Urinary bladder (tissue), 3 donors: ENCODE measurements at regions not wholly inside any gene's neighbourhood (a gene's known extent, or its start where the extent isn't known, plus 50 kb on each side); places are given as distances from the start of the nearest gene placed in this dataset.

Experiments used
- DNase-seq: peaks from one replicate; pipeline ENCODE4 v3.0.0-alpha.2; 2015; ENCODE audit errors: extremely low spot score
- H3K27ac ChIP-seq: one replicate; pipeline ENCODE4 v1.5.1; 2013; ENCODE audit warnings: low read depth, mild to moderate bottlenecking, moderate library complexity
- H3K36me3 ChIP-seq: one replicate; pipeline ENCODE4 v1.6.1; 2013; ENCODE audit warnings: mild to moderate bottlenecking, moderate library complexity; ENCODE audit not compliant: insufficient read depth
- H3K4me1 ChIP-seq: one replicate; pipeline ENCODE4 v1.6.1; 2013; ENCODE audit warnings: mild to moderate bottlenecking, moderate library complexity; ENCODE audit not compliant: insufficient read depth
- H3K4me3 ChIP-seq: one replicate; pipeline ENCODE4 v1.5.1; 2013; ENCODE audit warnings: low read depth, low read length
- WGBS: extraction: QIAGEN DNeasy Blood & Tissue Kit; methylation state at CpG from one replicate; pipeline ENCODE4 v1.1.7; 2013; 5-methylcytosine and 5-hydroxymethylcytosine counted together
- donor health status: healthy with polysubstance abuse.
- donor health status: healthy.

DNA sequence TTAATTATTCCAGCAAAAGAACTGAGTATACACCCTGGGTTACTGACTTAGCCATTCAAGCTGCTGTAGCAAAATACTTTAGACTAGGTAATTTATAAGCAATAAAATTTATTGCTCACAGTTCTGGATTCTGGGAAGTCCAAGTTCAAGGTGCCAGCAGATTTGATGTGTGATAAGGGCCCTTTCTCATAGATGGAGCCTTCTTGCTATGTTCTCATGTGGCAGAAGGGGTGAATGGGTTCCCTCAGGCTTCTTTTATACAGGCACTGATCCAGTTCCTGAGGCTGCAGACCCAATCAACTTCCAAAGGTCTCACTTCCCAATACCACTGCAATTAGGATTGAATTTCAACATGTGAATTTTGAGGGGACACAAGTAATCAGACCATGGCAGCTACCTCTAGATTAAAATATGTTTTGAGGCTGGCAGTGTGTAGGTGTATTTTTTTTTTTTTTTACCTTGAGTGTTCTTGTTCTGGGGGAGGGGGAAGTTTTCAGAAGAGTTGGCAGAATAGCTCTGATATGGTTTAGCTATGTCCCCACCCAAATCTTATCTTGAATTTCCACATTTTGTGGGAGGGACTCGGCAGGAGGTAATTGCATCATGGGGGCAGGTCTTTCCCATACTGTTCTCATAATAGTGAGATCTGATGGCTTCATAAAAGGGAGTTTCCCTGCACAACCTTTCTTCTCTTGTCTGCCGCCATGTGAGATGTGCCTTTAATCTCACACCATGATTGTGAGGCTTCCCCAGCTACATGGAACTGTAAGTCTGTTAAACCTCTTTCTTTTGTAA lies 178.2 kb downstream of the RASSF9 start:
- 90% methylated on average over 2 of the region's 2 CpGs for WGBS
- no peak overlapping the region for H3K27ac ChIP-seq
- no peak for DNase-seq
- no peaks in the 10 kb centered on the region for H3K4me1 ChIP-seq
- no peaks in the 10 kb centered on the region for H3K36me3 ChIP-seq
- H3K4me3 ChIP-seq = no peak overlapping the region

DNA sequence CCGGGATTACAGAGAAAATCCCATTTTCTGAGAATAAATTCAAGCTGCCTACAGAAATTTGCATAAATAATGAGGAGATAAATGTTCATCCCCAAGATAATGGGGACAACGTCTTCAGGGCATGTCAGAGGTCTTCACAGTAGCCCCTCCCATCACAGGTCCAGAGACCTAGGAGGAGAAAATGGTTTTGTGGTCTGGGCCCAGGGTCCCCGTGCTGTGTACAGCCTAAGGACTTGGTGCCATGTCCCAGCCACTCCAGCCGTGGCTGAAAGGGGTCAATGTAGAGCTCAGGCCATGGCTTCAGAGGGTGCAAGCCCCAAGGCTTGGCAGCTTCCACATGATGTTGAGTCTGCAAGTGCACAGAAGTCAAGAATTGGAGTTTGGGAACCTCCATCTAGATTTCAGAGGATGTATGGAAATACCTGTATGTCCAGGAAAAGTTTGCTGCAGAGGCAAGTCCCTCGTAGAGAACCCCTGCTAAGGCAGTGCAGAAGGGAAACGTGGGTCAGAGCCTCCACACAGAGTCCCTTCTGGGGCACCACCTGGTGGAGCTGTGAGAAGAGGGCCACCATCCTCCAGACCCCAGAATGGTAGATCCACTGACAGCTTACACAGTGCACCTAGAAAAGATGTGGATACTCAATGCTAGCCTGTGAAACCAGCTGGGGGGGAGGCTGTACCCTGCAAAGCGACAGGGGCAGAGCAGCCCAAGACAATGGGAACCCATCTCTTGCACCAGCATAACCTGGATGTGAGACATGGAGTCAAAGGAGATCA lies 176.3 kb downstream of the RASSF9 start:
- Histone ChIP-seq H3K4me3 (no peak overlapping the region), H3K4me1 (no peaks in the 10 kb centered on the region), H3K27ac (no peak overlapping the region), H3K36me3 (no peaks in the 10 kb centered on the region)
- WGBS = 65% methylated on average over 7 of the region's 7 CpGs
- DNase-seq = no peak

DNA sequence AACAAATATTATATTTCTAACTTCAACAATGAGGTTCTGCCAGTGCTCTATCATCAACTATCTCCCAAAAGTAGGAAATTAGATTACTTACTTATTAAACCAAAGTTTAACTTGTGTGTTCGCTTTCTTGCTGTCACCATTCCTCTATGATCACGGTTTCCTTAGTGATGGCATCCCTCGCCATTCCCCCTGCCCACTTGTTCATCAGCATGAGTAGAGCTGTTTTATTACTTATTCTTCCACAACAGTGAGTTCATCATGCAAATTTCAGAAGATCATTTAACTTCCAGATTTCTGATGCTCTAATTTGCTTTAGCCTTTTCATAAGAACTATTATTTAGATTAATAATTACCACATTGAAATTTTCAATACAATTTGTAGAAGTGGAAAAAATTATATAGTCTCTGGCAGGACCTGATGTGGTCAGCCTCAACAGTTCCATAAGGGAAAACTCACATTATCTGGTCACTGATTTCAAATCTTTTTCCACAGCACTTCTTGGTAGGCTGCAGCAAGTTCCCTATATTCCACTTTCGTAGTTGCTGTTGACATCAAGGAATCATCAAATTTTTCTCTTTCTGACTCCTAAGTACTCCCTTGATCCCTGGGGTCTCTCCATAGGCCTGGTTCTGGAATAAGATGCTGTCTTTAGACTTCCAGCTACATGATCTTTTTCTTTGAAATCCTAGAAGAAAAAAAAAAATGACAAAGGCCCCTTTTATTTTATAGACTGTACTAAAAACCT lies 174.6 kb downstream of the RASSF9 start:
- DNase-seq = no peak
- Histone ChIP-seq H3K27ac (no peak overlapping the region), H3K36me3 (no peaks in the 10 kb centered on the region), H3K4me1 (no peaks in the 10 kb centered on the region), H3K4me3 (no peak overlapping the region)
- WGBS = 84% methylated on average over 4 of the region's 4 CpGs

DNA sequence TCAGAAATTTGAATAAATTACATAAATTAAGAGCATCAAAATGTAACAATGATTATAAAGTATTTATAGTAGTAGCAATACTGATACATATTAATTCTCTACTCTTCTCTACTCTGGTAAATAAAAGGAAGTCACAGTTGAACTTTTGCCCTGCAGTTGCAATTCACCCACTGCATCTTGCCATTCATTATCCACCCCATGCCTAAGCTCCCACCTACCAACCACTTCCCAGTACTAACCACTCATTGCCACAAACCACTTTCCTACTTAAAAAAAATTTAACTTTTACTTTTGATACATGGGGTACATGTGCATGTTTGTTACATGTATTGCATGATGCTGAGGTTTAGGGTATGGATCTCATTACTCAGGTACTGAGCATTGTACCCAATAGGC lies 174.0 kb downstream of the RASSF9 start:
- Histone ChIP-seq H3K4me1 (no peaks in the 10 kb centered on the region), H3K4me3 (no peak overlapping the region)
- no peak for DNase-seq

DNA sequence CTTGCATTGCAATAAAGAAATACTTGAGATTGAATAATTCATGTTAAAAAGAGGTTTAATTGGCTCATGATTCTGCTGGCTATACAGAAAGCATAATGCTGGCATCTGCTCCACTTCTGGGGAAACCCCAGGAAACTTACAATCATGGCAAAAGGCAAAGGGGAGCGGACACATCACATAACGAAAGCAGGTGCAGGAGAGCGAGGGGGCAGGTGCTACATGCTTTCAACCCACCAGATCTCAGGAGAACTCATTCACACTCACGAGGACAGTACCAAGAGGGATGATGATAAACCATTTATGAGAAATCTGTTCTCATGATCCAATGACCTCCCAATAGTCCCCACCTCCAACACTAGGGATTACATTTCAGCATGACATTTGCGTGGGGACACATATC lies 172.6 kb downstream of the RASSF9 start:
- H3K4me3 ChIP-seq = no peak overlapping the region
- H3K27ac ChIP-seq = no peak overlapping the region
- 81% methylated on average over 5 of the region's 5 CpGs for WGBS
- DNase-seq = no peak
- H3K4me1 ChIP-seq = no peaks in the 10 kb centered on the region
- H3K36me3 ChIP-seq = no peaks in the 10 kb centered on the region

More for the DNA sequence above, 174.0 kb downstream of the RASSF9 start:
- H3K27ac ChIP-seq = no peak overlapping the region
- H3K36me3 ChIP-seq = no peaks in the 10 kb centered on the region

DNA sequence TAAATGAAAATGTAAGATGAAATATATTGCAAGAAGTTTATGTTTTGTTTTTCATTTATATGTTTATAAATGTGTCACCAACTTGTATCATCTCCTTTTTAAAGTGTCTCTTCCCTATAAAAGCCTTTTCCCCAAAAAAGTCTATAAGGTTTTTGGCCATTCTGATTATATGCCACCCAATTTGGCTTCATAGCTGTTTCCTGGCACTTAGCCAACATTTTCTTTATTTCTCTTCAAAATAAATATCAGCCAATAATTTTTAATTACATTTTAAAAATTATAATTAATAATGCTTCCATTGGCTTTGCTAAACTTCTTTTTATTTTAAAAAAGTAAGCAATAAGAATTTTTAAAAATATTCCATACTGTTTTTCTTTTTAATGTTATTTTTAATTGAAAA lies 171.8 kb downstream of the RASSF9 start:
- no peak for DNase-seq
- Histone ChIP-seq H3K4me3 (no peak overlapping the region), H3K27ac (no peak overlapping the region), H3K4me1 (no peaks in the 10 kb centered on the region), H3K36me3 (no peaks in the 10 kb centered on the region)

DNA sequence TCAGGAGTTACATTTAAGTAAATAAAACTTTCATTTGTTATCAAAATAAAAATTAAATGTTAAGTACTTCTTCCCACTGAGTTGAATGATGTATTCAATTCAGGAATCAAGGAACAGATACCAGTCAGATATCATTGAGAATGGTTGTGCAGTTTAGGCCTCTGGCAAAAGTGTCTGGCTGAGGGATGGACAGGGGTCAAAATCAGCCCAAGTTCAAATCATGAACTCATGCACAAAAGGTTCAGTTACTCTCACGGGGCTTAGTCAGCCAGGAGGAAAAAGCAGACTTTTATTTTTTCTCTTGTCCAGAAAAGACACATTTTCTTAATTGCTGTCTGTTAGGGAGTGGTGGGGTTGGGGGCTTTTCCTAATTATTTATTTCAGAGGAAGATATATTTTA lies 166.3 kb downstream of the RASSF9 start:
- Histone ChIP-seq H3K4me1 (no peaks in the 10 kb centered on the region), H3K27ac (no peak overlapping the region), H3K36me3 (no peaks in the 10 kb centered on the region), H3K4me3 (no peak overlapping the region)
- 78% methylated on average over 1 of the region's 1 CpG for WGBS
- no peak for DNase-seq

DNA sequence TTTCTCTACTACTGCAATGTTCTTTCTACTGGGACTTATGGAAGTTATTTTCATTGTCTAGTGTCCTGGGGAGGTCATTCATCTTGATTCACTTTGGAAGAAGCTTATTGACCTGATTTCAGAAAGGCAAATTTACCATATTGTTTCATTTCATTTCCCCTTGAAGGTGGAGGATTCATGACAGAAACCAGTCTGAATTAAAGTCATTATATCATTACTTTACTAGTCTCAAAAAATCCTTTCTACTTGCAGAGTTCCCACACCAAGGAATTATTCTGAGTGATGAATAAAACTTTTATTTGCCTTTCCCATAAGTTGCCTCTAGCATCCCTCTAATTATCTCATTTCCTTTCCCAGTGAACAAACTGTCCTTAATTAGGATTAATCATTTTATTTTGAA lies 163.8 kb downstream of the RASSF9 start:
- Histone ChIP-seq H3K4me1 (no peaks in the 10 kb centered on the region), H3K4me3 (no peak overlapping the region), H3K36me3 (no peaks in the 10 kb centered on the region), H3K27ac (no peak overlapping the region)
- DNase-seq = no peak

DNA sequence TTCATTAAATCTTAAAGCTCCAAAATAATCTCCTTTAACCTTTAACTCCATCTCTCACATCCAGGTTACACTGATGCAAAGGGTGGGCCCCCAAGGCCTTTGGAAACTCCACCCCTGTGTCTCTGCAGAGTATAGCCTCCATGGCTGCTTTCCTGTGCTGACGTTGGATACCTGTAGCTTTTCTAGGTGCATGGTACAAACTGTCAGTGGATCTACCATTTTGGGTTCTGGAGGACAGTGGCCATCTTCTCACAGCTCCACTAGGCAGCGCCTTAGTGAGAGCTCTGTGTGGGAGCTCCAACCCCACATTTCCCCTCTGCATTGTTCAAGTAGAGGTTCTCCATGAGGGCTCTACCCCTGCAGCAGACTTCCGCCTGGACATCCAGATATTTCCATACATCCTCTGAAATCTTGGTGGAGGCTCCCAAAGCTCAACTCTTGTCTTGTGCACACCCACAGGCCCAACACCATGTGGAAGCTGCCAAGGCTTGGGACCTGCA lies 162.2 kb downstream of the RASSF9 start:
- DNase-seq = no peak
- Histone ChIP-seq H3K36me3 (no peaks in the 10 kb centered on the region), H3K4me3 (no peak overlapping the region), H3K27ac (no peak overlapping the region), H3K4me1 (no peaks in the 10 kb centered on the region)
- WGBS = 93% methylated on average over 3 of the region's 3 CpGs

DNA sequence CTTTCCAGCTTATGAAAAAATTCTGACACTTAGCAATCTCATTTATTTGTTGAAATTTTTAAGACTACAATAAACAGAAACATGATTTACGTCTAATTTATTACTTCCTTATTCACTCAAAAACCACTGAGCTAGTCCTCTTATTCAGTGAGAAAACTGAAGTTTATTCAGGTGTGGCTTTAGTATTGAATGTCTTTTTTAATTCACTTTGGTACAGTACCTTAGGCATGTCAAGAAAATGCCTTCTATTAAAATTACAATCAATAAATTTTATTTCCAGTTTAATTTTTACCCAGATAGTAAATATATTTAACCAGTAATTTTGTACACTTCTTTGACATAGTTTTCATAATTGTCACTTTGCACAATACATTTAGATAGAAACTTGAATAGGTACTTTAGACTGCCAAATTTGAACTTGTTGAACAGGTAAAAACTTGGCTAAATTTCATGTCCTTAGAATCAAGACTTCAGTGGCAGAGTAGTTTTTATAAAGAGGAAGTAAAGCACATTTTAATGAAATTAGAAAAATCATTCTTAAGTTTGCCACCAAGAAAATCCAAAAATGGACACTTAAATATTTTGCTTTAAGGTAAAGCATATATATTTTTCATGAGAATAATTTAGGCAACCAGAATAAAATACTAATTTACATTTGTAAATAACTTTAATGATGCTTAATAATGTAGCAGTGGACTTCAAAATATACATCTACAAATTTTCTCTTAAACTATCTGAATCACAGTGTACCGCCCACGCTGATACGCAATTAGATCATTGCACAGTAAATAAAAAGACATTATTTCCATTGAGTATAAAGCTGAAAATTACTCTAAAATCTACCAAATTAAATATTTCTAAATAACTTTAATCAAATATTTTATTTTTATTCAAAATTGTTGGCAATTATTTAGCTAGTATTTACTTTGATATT lies 159.1 kb downstream of the RASSF9 start:
- H3K4me3 ChIP-seq = no peak overlapping the region
- DNase-seq = no peak
- 88% methylated on average over 4 of the region's 4 CpGs for WGBS
- no peaks in the 10 kb centered on the region for H3K4me1 ChIP-seq
- no peaks in the 10 kb centered on the region for H3K36me3 ChIP-seq
- H3K27ac ChIP-seq = no peak overlapping the region

DNA sequence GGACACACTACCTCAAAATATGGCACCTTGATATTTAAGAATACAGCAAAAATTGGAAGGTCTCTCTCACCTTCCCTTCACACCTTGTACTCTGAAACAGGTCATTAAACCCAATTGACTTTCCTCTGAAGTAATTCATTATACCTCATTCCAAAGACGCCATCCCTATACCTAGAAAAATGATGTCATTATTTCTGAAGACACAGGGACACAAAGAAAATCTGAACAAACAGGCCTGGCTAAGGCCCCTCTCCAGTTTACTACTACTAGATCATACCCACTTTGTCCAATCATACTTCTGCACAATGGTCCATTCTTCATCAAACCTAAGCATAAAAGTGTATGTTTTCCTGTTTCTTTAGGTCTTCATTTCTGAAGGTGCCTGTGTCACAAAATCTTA lies 156.9 kb downstream of the RASSF9 start:
- Histone ChIP-seq H3K4me3 (no peak overlapping the region), H3K36me3 (no peaks in the 10 kb centered on the region), H3K27ac (no peak overlapping the region), H3K4me1 (no peaks in the 10 kb centered on the region)
- WGBS = 90% methylated on average over 1 of the region's 1 CpG
- no peak for DNase-seq

DNA sequence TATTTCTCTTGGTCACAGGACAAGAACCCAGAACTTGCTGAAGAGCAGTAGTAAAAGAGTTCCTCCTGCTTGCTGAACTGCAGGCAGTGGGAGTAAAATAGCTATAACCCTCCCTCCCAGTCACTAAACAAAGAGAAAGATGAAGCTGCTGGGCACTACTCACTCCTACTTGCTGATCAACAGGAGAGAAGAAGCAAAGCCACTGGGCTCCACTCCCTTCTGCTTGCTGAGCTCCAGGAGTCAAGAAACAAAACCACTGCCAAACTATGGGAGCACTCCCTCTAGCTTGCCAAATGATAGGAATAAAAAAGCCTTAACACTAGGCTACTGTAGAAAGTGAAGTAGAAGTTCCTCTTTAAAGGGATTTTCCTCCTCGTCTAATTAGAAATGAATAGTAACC lies 155.3 kb downstream of the RASSF9 start:
- DNase-seq = no peak
- Histone ChIP-seq H3K4me3 (no peak overlapping the region), H3K36me3 (no peaks in the 10 kb centered on the region), H3K4me1 (no peaks in the 10 kb centered on the region), H3K27ac (no peak overlapping the region)
- WGBS = 89% methylated on average over 1 of the region's 1 CpG

DNA sequence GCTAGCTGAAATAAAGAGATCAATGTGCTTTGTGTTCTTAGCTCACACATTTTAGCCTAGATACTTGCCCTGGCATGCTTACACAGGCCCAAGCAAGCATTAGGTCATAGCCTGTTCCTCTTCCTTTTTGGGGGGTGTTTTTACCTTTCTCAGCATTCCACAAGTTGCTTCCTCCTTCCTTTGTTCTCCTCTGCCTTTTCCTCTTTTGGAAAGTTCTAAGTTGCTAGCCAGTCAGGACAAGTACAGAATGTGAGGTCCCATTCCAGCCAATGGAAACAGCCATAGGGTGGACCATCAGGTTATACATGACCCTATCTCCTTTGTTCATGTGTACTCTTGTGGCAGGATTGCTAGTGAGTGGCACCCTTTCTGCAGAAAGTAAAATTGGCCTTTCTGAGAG lies 154.9 kb downstream of the RASSF9 start:
- Histone ChIP-seq H3K27ac (no peak overlapping the region), H3K36me3 (no peaks in the 10 kb centered on the region), H3K4me3 (no peak overlapping the region), H3K4me1 (no peaks in the 10 kb centered on the region)
- DNase-seq = no peak
